ENCODE measurements at regions not wholly inside any gene's neighbourhood (a gene's known extent, or its start where the extent isn't known, plus 50 kb on each side); places are given as distances from the start of the nearest gene placed in this dataset.

DNA sequence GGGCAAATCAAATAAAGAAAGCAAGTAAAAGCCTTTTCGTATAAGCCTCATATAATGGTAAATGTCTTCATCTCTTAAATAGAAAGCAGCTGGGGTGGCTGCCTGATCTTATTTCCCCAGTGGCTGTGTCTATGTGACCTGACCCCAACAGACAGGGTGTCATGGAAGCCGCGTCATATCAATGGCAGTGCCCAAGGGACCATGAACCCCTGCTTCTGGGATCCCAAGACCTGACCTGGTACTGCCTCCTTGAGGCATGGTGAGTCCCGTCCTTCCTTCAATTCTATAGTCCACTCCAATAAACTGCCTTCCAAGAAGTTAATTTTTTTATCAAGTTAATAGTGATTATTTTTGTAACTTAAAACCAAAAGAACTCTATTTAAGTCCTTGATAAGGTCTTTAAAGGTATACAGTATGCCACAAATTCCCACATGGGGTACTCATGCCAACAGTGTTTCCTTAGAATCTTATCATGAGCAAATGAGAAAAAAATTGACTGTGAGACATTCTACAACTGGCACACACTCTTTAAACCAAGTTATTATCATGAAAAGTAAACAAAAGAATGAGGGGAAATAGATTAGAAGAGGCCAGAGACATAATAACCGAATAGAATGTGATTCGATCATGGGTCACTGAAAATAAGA, 104.6 kb downstream of the ADSS2 start:
- ATAC-seq, result peak; percentile 20
- ChIA-PET CTCF (no interaction called here), POLR2A (ENCODE audit: unreplicated experiment) (no interaction called here)
- Histone ChIP-seq H3K4me2 (ENCODE audit: low read length) (peak overlapping the region; percentile 17; the same call in 1 of the 2 replicates), H3K4me1 (ENCODE audit: insufficient read depth, low read length) (peaks cover 37% of the 10 kb centered on the region), H3F3A (ENCODE audit: low read length, unreplicated experiment) (peaks cover 7% of the 10 kb centered on the region), H3K79me2 (ENCODE audit: low read length) (no peaks in the 10 kb centered on the region), H3K27me3 (ENCODE audit: low read length) (no peaks in the 10 kb centered on the region), H3K4me3 (ENCODE audit: low read length) (no peak overlapping the region), H2AFZ (ENCODE audit: low read length) (no peak overlapping the region), H3K36me3 (ENCODE audit: low read depth, low read length) (no peaks in the 10 kb centered on the region), H3K27ac (ENCODE audit: low read length) (peak overlapping the region; percentile 70), H3K9me2 (replicated peaks; ENCODE audit: low read length) (no peaks in the 10 kb centered on the region), H3K9me3 (ENCODE audit: low read length) (no peaks in the 10 kb centered on the region), H3K9ac (ENCODE audit: low read length) (no peak overlapping the region), H4K20me1 (ENCODE audit: low read length) (no peaks in the 10 kb centered on the region)
- no peak for TF ChIP-seq EZH2 (IDR thresholded peaks at IDR 0.05; ENCODE audit: low read length, unreplicated experiment)
- no peak for TF ChIP-seq CTCF (conservative IDR thresholded peaks at IDR 0.05; ENCODE audit: low read depth, low read length)
- TF ChIP-seq EZH2phosphoT487 (IDR thresholded peaks at IDR 0.05; ENCODE audit: borderline replicate concordance, low read length), result no peak
- no TSS peak for BruUV-seq (replicated peaks)
- intact Hi-C loops (cut with micrococcal nuclease), result loop anchor here (5.0 kb wide), 1 partner anchor 90 kb away; no protein-coding TSS in a partner anchor
- peak; percentile 62 for DNase-seq

DNA sequence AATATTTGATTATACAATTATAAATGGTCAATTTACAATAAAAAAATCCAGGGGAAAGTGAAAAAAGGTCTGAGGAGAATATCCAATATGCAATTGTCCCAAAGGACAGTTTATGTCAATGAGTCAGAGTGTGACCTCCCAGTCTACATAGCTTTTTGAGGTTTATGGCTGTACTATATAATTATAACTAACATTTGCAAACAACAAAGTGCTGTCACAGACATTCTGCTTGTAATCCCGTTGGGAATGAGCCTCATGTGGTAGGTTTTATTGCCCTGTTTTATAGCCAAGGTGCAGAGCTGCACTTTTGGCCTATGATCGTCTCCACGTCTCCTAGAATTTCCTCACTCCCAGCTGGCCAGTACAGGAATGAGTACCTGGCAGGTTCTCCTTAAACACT, 103.8 kb downstream of the ADSS2 start:
- ChIA-PET POLR2A (ENCODE audit: unreplicated experiment) (no interaction called here), CTCF (interaction anchor here (0.6 kb wide), 1 partner anchor 938 kb away, joined by 5 read pairs; no protein-coding TSS in a partner anchor)
- H4K20me1 ChIP-seq (ENCODE audit: low read length), result no peaks in the 10 kb centered on the region
- ATAC-seq, result peak; percentile 89
- peaks cover 36% of the 10 kb centered on the region for H3K4me1 ChIP-seq (ENCODE audit: insufficient read depth, low read length)
- no peaks in the 10 kb centered on the region for H3K79me2 ChIP-seq (ENCODE audit: low read length)
- H3K4me3 ChIP-seq (ENCODE audit: low read length), result no peak overlapping the region
- BruUV-seq (replicated peaks), result no TSS peak
- H3K4me2 ChIP-seq (ENCODE audit: low read length), result peak overlapping the region; percentile 17
- H3K27ac ChIP-seq (ENCODE audit: low read length), result peak overlapping the region; percentile 70
- H3F3A ChIP-seq (ENCODE audit: low read length, unreplicated experiment), result peaks cover 7% of the 10 kb centered on the region
- H3K27me3 ChIP-seq (ENCODE audit: low read length), result no peaks in the 10 kb centered on the region
- DNase-seq, result peak; percentile 87
- TF ChIP-seq CTCF (conservative IDR thresholded peaks at IDR 0.05; ENCODE audit: low read depth, low read length) (no peak), EZH2 (IDR thresholded peaks at IDR 0.05; ENCODE audit: low read length, unreplicated experiment) (no peak), EZH2phosphoT487 (IDR thresholded peaks at IDR 0.05; ENCODE audit: borderline replicate concordance, low read length) (no peak)
- H3K9me3 ChIP-seq (ENCODE audit: low read length), result no peaks in the 10 kb centered on the region
- H3K9me2 ChIP-seq (replicated peaks; ENCODE audit: low read length), result no peaks in the 10 kb centered on the region
- H3K9ac ChIP-seq (ENCODE audit: low read length), result no peak overlapping the region
- no peaks in the 10 kb centered on the region for H3K36me3 ChIP-seq (ENCODE audit: low read depth, low read length)
- no peak overlapping the region for H2AFZ ChIP-seq (ENCODE audit: low read length)
- intact Hi-C loops (cut with micrococcal nuclease), result loop anchor here (1.0 to 5.0 kb wide), 2 partner anchors 25 to 89 kb away; no protein-coding TSS in a partner anchor

- no peak for TF ChIP-seq EZH2 (IDR thresholded peaks at IDR 0.05; ENCODE audit: low read length, unreplicated experiment)
- TF ChIP-seq EZH2phosphoT487 (IDR thresholded peaks at IDR 0.05; ENCODE audit: borderline replicate concordance, low read length), result no peak
- TF ChIP-seq CTCF (conservative IDR thresholded peaks at IDR 0.05; ENCODE audit: low read depth, low read length), result no peak
- Histone ChIP-seq H3K4me3 (ENCODE audit: low read length) (no peak overlapping the region), H3K9me3 (ENCODE audit: low read length) (no peaks in the 10 kb centered on the region), H3K79me2 (ENCODE audit: low read length) (no peaks in the 10 kb centered on the region), H3K27me3 (ENCODE audit: low read length) (no peaks in the 10 kb centered on the region), H3K9ac (ENCODE audit: low read length) (peak overlapping the region; percentile 46; the same call in 1 of the 2 replicates), H4K20me1 (ENCODE audit: low read length) (no peaks in the 10 kb centered on the region), H3F3A (ENCODE audit: low read length, unreplicated experiment) (peaks cover 7% of the 10 kb centered on the region), H3K36me3 (ENCODE audit: low read depth, low read length) (no peaks in the 10 kb centered on the region), H2AFZ (ENCODE audit: low read length) (peak overlapping the region; percentile 56), H3K4me2 (ENCODE audit: low read length) (peak overlapping the region; percentile 41), H3K9me2 (replicated peaks; ENCODE audit: low read length) (no peaks in the 10 kb centered on the region), H3K4me1 (ENCODE audit: insufficient read depth, low read length) (peaks cover 48% of the 10 kb centered on the region), H3K27ac (ENCODE audit: low read length) (peak overlapping the region; percentile 70)
- ATAC-seq (peak; percentile 32), DNase-seq (peak; percentile 84)
- no TSS peak for BruUV-seq (replicated peaks)
- POLR2A ChIA-PET (ENCODE audit: unreplicated experiment), result interaction anchor here (0.6 kb wide), 1 partner anchor 71 kb away, joined by 3 read pairs; no protein-coding TSS in a partner anchor
- CTCF ChIA-PET, result no interaction called here
- intact Hi-C loops (cut with micrococcal nuclease), result loop anchor here (5.0 kb wide), 1 partner anchor 88 kb away; no protein-coding TSS in a partner anchor
These were observed 102.6 kb downstream of the ADSS2 start for GRCh38 chr1:244349103-244349531.

Measured in PC-3 (cell line).